HG02763 (cell line): ENCODE measurements at regions not wholly inside any gene's neighbourhood (a gene's known extent, or its start where the extent isn't known, plus 50 kb on each side); places are given as distances from the start of the nearest gene placed in this dataset.
"Not testable (repeated sequence)": the region's sequence is repeated elsewhere in the genome, so short reads cannot be mapped to it uniquely, and the experiment has no call there.

ENCODE experiments used
- ATAC-seq: cut with Tn5 transposase; IDR thresholded peaks from one replicate; pipeline ENCODE4 v1.9.1; 2021; ENCODE audit warnings: mild to moderate bottlenecking, moderate library complexity; ENCODE audit not compliant: unreplicated experiment

- no peak for ATAC-seq
These were observed 420.5 kb upstream of the TECRL start for GRCh38 chr4:64829749-64830148.

DNA sequence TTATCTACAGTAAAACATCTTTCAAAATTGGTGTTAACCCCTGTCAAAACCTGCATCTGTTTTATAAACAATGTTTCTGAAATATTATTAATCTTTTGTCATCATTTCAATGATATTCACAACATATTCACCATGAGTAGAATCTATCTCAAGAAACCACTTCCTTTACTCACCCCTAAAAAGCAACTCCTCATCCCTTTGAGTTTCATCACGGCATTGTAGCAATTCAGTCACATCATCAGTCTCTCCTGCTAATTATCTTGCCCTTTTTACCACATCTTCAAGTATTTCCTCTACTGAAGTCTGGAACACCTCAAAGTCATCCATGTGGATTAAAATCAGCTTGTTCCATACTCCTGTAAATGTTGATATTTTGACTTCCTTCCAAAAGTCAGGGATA, 415.3 kb upstream of the TECRL start:
- no peak for ATAC-seq

GRCh38 chr4:64822405-64822804, 413.2 kb upstream of the TECRL start:
- ATAC-seq = no peak

DNA sequence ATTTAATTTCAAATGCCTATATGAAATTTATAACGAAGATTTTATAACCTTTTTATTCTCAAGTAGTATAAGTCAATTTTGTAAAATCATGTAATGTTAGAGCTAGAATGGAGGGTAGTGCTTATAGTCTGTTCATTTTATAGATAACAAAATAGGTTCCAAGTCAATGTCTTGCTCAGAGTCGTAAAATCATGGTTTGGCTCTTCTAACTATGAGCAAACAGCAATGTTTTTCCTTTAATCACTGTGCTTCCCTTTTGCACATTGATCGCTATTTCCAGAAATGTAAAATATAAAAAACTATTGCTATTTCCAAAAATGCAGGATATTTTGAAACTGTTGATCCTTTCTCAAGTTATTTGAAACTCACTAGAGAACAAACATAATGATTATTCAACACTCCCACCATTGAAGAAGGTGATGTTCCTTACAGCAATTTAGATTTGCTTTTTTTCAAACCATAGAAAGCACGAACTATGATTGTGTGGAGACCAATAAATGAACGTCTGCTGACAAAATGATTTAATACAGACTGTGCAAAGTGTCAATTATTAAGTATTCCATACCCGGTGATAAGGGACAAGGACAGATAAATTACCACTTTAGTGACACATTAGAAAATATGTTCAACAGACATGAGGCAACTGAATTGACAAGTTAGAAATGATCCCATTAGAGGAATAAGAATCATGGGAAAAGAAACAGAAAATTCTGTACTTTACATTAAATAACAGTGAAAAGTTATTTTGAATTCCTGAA, 412.1 kb upstream of the TECRL start:
- ATAC-seq = no peak

DNA sequence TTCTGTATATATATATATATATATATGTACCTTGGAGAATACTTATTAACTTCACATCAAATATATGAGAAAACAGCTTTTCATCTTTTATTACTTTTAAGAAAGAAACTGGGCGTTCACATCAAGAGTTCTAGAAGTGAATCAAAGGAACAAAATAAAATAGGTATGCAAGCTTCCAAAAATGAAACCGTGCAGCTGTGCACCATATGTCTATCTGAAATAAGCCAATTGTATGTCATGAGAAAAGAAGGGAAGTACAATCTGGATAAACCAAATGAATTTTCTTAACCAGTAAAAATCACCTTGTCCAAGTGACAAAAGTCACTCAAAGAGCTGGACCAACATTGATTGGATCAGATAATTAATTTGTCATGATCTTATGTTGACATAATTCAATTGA, 405.4 kb upstream of the TECRL start:
- no peak for ATAC-seq

DNA sequence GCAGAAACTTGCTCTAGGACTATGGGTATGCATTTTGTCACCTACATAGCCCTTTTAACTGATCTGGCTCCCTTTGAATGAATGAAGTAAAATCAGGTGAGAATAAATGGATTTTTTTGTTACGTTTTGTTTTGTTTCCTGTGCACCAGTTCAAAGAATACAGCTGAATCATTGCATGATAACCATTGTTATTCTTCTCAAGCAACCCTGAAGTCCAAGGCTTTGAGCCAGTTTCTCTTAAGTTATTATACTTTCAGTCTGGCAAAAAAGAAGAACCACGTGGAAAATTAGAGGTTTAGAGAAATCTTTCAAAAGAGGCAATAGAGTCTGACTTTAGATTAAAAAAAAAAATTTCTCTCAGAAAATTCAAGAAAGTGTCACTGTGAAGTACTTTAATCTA, 398.6 kb upstream of the TECRL start:
- ATAC-seq = no peak

DNA sequence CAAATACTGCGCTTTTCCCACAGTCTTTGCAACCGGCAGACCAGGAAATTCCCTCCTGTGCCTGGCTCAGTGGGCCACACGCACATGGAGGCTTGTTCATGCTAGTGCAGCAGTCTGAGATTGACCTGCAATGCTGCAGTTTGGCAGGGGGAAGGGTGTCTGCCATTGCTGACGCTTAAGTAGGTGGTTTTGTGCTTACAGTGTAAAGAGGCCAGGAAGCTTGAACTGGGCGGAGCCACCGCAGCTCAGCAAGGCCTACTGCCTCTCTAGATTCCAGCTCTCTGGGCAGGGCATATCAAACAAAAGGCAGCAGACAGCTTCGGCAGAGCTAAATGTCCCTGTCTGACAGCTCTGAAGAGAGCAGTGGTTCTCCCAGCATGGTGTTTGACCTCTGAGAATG, 390.5 kb upstream of the TECRL start:
- ATAC-seq = no peak

DNA sequence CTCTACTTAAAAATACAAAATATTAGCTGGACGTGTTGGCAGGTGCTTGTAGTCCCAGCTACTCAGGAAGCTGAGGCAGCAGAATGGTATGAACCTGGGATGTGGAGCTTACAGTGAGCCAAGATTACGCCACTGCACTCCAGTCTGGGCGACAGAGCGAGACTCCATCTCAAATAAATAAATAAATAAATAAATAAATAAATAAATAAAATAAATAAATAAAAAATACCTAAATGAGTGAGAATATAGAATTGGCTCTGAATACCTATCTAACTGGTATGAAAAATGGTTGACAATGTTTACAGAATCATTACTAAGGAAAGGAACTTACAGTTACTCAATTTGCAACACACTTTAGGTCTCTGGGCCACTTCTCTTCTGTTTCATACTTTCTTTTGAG, 389.6 kb upstream of the TECRL start:
- not testable (repeated sequence) for ATAC-seq

DNA sequence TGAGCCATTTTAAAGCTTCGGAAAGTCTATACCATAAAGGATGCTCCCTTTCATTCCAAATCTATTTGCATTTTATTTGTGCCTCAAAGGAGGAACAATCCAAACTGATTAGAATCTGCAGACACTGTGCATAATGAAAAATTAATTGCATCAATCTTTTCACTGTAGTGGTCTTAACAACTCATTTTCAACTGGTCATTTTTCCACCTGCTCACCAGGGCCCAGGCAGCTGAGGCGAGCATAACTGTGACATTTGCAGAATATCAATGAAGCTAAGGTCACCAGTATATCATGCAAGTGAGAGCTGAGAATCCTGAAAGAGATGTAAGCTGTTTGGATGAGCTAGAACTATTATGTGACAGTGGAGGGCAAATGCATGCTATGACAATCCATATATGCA, 387.3 kb upstream of the TECRL start:
- ATAC-seq = no peak

GRCh38 chr4:64784125-64784524, 374.9 kb upstream of the TECRL start:
- no peak for ATAC-seq

- peak; percentile 51 for ATAC-seq
These were observed 372.6 kb upstream of the TECRL start for GRCh38 chr4:64781737-64782326.

GRCh38 chr4:64780664-64781063, 371.4 kb upstream of the TECRL start:
- no peak for ATAC-seq

DNA sequence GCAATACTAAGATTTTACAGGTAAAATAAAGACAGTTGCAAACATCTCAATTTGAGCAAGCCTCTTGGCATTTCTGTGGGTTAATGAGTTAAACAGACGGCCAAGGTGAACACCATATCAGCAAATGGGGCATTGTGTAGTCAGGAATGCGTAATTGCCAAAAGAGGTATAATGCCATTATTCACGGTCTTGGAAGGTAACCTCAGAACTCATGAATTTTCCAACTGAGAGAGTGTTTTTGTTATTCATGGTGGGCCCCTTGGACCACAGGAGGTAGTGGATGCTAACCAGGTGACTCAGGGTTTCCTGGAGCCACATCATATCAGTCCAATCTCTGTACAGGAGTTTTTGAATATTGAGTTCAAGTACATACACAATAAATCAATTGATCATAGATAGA, 368.0 kb upstream of the TECRL start:
- no peak for ATAC-seq

DNA sequence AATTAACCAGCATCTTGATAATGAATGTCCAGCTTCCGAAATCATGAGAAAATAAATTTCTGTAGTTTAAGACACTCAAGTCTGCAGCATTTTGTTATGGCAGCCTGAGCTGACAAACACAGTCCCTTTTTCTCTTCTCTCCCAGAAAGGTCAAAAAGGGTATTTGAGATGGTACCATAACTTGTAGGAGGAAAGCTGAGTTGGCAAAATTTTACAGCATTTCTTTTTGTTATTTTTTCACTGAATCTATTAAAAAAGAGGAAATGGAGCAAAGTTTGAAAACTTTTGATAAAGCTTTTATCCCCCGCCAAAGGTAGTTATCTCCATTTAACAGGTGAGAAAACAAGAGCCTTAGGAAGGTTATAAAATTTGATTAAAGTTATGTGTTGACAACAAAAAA, 367.6 kb upstream of the TECRL start:
- ATAC-seq = no peak

DNA sequence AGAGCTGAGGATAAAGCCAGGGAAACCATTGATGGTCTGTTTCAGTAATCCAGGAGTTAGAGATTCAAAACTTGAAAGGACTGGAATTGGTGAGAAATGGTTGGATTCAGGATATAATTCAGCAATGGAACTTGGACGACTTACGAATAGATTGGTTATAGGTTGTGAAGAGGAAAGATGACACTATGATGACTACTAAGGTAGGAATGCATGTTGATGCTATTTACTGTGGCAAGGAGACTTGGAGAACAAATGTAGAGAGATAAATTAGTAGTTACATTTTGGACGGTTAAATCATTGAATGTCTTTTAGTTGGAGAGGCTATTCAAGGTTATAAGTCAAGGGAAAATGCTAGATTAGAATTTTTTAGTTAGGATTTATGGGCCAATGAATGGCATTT, 365.4 kb upstream of the TECRL start:
- no peak for ATAC-seq

GRCh38 chr4:64771149-64771548, 361.9 kb upstream of the TECRL start:
- no peak for ATAC-seq

- ATAC-seq = no peak
These were observed 358.3 kb upstream of the TECRL start for GRCh38 chr4:64767547-64767946.

GRCh38 chr4:64766565-64766964, 357.3 kb upstream of the TECRL start:
- ATAC-seq = no peak

DNA sequence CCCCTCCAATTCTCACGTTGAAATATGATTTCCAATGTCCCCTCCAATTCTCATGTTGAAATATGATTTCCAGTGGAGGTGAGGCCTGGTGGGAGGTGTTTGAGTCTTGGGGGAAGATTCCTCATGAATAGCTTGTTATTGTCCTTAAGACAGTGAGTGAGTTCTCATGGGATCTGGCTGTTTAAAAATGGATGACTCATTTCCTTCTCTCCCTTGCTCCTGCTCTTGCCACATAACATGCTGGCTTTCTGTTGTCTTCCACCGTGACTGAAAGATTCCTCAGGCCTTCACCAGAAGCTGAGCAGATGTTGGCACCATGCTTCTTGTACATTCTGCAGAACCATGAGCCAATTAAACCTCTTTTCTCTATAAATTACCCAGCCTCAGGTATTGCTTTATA, 346.8 kb upstream of the TECRL start:
- no peak for ATAC-seq

- no peak for ATAC-seq
These were observed 338.9 kb upstream of the TECRL start for GRCh38 chr4:64747919-64748715.

DNA sequence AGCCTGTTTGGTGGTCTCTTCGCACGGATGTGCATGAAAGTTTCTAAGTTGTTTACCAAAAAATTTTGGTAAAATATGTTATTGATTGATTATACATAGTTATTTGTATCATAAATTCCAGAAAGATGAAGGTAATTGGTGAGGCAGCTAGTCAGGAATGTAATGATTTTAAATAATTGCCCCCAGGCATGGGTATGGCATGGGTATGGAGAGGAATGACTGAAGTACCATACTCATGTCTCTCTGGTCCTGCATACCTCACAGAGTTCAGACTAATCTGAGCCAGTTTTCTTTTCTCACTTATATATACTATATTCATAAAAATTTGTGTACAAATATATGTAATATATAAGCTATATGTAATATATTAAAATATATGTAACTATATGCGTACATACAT, 329.0 kb upstream of the TECRL start:
- no peak for ATAC-seq

GRCh38 chr4:64737854-64738138, 328.5 kb upstream of the TECRL start:
- ATAC-seq = not testable (repeated sequence)
